ENCODE measurements at regions not wholly inside any gene's neighbourhood (a gene's known extent, or its start where the extent isn't known, plus 50 kb on each side); places are given as distances from the start of the nearest gene placed in this dataset.

- no peak for TF ChIP-seq CTCF (IDR thresholded peaks at IDR 0.05; ENCODE audit: low read depth, low read length, poor library complexity, severe bottlenecking)
- no peak for TF ChIP-seq EZH2phosphoT487 (IDR thresholded peaks at IDR 0.05; ENCODE audit: borderline replicate concordance, low read length)
Observed at GRCh38 chr4:189033801-189034347, 894.6 kb downstream of the TRIML1 start.

Measured in DOHH2 (cell line).